Ascending aorta (tissue), 2 donors: ENCODE measurements at regions not wholly inside any gene's neighbourhood (a gene's known extent, or its start where the extent isn't known, plus 50 kb on each side); places are given as distances from the start of the nearest gene placed in this dataset.

Experiments
- DNase-seq, 2 donors: peaks; one replicate each; pipeline ENCODE4 v3.0.0-alpha.2; 2019; ENCODE audit warnings: low spot score in 2 of 2
- H3K27ac ChIP-seq, 2 donors: fragments of 200-600 bp; sonication (generic); one replicate each; pipeline ENCODE4 v1.5.1; 2016 to 2017; ENCODE audit warnings: mild to moderate bottlenecking in 1 of 2
- H3K27me3 ChIP-seq: fragments of 200-600 bp; sonication (generic); one replicate; pipeline ENCODE4 v1.5.1; 2017
- H3K36me3 ChIP-seq, 2 donors: fragments of 200-600 bp; sonication (generic); one replicate each; pipeline ENCODE4 v1.5.1; 2016
- H3K4me1 ChIP-seq, 2 donors: fragments of 200-600 bp; sonication (generic); one replicate each; pipeline ENCODE4 v1.5.1; 2016 to 2017; ENCODE audit warnings: mild to moderate bottlenecking in 1 of 2
- H3K4me3 ChIP-seq, 2 donors: fragments of 200-600 bp; sonication (generic); one replicate each; pipeline ENCODE4 v1.5.1; 2016 to 2017; ENCODE audit warnings: mild to moderate bottlenecking in 1 of 2
- H3K9me3 ChIP-seq, 2 donors: fragments of 200-600 bp; sonication (generic); one replicate each; pipeline ENCODE4 v1.5.1; 2016
- CTCF ChIP-seq, 3 experiments: fragments of 200-600 bp in 2 of 3; fragments of 450-650 bp in 1 of 3; sonication (generic) in 2 of 3; IDR thresholded peaks; one replicate each; pipeline ENCODE4 v1.5.1; 2016 to 2019; ENCODE audit warnings: antibody characterized with exemption in 3 of 3, mild to moderate bottlenecking in 1 of 3, moderate library complexity in 1 of 3
- intact Hi-C: fragments of 100-400 bp; cut with DNase I; formaldehyde crosslinking; loops from one replicate; pipeline ENCODE4 v1.15.1; 2023

DNA sequence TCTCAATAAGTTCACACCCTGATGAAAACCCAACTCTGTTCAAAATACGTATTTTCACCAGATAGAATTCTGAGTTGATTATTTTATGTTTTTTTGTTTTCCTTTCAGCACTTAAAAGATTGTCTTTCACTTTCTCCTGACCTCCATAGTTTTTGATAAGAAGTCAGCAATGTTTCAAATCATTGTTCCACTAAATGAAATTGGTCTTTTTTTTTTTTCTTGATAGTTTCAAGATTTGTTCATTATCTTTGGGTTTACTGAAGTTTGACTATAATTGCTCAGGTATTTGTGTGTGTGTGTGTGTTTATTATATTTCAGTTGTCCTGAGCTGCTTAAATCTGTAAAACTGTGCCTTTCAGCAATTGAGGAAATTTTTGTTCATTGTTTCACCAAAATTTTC lies 498.7 kb downstream of the TLE1 start:
- Histone ChIP-seq H3K4me3 (no peak overlapping the region), H3K9me3 (no peaks in the 10 kb centered on the region), H3K36me3 (no peaks in the 10 kb centered on the region), H3K27ac (no peak overlapping the region), H3K4me1 (no peaks in the 10 kb centered on the region), H3K27me3 (no peaks in the 10 kb centered on the region)
- intact Hi-C loops: no loop called here
- no peak for TF ChIP-seq CTCF (IDR thresholded peaks at IDR 0.05)
- no peak for DNase-seq

GRCh38 chr9:81183761-81184160 lies 505.6 kb downstream of the TLE1 start:
- DNase-seq: no peak
- H3K9me3 ChIP-seq: no peaks in the 10 kb centered on the region
- H3K4me3 ChIP-seq: no peak overlapping the region
- H3K36me3 ChIP-seq: no peaks in the 10 kb centered on the region
- no peak for TF ChIP-seq CTCF (IDR thresholded peaks at IDR 0.05)
- H3K4me1 ChIP-seq: peaks cover 0 to 3% of the 10 kb centered on the region in 2 donors
- intact Hi-C loops: no loop called here
- no peaks in the 10 kb centered on the region for H3K27me3 ChIP-seq
- H3K27ac ChIP-seq: no peak overlapping the region

DNA sequence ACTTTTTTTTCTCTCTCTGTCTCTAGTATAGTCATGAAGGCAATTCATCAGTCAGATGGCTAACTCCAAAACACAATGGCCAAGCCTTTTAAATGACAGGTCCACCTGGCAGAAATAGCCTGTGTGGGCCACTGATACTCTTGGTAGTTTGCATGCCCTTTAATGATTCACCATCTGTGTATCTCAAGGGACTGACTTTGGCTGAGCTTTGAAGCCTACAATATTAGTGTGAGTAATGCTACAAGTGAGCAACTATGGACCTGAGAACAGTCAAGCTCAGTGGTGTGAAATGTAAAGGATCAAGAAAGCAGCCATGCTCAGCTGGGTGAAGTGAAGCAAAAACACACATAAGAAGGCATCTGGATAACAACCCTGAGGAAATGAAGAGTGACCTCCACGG lies 506.9 kb downstream of the TLE1 start:
- H3K27me3 ChIP-seq: no peaks in the 10 kb centered on the region
- no peaks in the 10 kb centered on the region for H3K9me3 ChIP-seq
- no peak overlapping the region for H3K4me3 ChIP-seq
- intact Hi-C loops: no loop called here
- no peaks in the 10 kb centered on the region for H3K36me3 ChIP-seq
- TF ChIP-seq CTCF (IDR thresholded peaks at IDR 0.05): no peak
- H3K27ac ChIP-seq: no peak overlapping the region
- peaks cover 0 to 3% of the 10 kb centered on the region in 2 donors for H3K4me1 ChIP-seq
- DNase-seq: no peak

DNA sequence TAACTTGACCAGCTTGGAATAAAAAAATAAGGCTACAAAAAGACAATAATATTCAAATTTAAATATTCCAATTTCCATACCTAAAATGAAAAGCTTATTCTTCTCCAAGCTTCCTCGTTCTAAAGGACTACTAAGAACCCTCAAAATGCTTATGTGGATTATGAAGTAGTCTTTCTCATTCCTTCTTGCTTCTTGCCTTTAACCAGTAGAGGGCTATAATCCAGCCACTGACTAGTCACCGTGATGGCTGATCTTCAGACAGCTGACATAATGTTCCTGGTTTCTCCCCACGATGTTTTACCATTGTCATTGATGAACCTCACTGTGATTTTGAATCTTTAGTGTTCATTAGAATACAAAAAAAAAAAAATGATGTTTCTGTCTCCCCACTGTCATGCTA lies 515.3 kb downstream of the TLE1 start:
- no peak overlapping the region for H3K27ac ChIP-seq
- no peaks in the 10 kb centered on the region for H3K36me3 ChIP-seq
- H3K4me3 ChIP-seq: no peak overlapping the region
- no peaks in the 10 kb centered on the region for H3K9me3 ChIP-seq
- no peaks in the 10 kb centered on the region for H3K4me1 ChIP-seq
- TF ChIP-seq CTCF (IDR thresholded peaks at IDR 0.05): no peak
- DNase-seq: no peak
- intact Hi-C loops: no loop called here
- no peaks in the 10 kb centered on the region for H3K27me3 ChIP-seq

GRCh38 chr9:81171689-81172088 lies 517.7 kb downstream of the TLE1 start:
- H3K36me3 ChIP-seq: no peaks in the 10 kb centered on the region
- intact Hi-C loops: no loop called here
- TF ChIP-seq CTCF (IDR thresholded peaks at IDR 0.05): no peak
- H3K27ac ChIP-seq: no peak overlapping the region
- H3K4me3 ChIP-seq: no peak overlapping the region
- no peak for DNase-seq
- H3K27me3 ChIP-seq: no peaks in the 10 kb centered on the region
- no peaks in the 10 kb centered on the region for H3K4me1 ChIP-seq
- H3K9me3 ChIP-seq: no peaks in the 10 kb centered on the region

- H3K27me3 ChIP-seq: no peaks in the 10 kb centered on the region
- H3K4me1 ChIP-seq: no peaks in the 10 kb centered on the region
- H3K27ac ChIP-seq: no peak overlapping the region
- no peak for DNase-seq
- H3K4me3 ChIP-seq: no peak overlapping the region
- H3K9me3 ChIP-seq: no peaks in the 10 kb centered on the region
- no peak for TF ChIP-seq CTCF (IDR thresholded peaks at IDR 0.05)
- intact Hi-C loops: no loop called here
- H3K36me3 ChIP-seq: no peaks in the 10 kb centered on the region
Observed at GRCh38 chr9:81162361-81162760, 527.0 kb downstream of the TLE1 start.
